Activated naive CD8-positive, alpha-beta T cell treated with anti-CD3 and anti-CD28 coated beads for 36 hours (primary cell): ENCODE measurements at regions not wholly inside any gene's neighbourhood (a gene's known extent, or its start where the extent isn't known, plus 50 kb on each side); places are given as distances from the start of the nearest gene placed in this dataset.

ENCODE experiments used
- DNase-seq: peaks from one replicate; pipeline ENCODE4 v3.0.0; 2021
- H3K27ac Mint-ChIP-seq: one replicate; pipeline ENCODE4 v1.8.0; 2022; ENCODE audit warnings: mild to moderate bottlenecking, moderate library complexity, mixed read lengths
- H3K27me3 Mint-ChIP-seq: one replicate; pipeline ENCODE4 v1.8.0; 2022; ENCODE audit warnings: mild to moderate bottlenecking, mixed read lengths
- H3K36me3 Mint-ChIP-seq: one replicate; pipeline ENCODE4 v1.8.0; 2021; ENCODE audit warnings: mild to moderate bottlenecking, mixed read lengths
- H3K4me1 Mint-ChIP-seq: one replicate; pipeline ENCODE4 v1.8.0; 2021; ENCODE audit warnings: mixed read lengths
- H3K4me3 Mint-ChIP-seq: one replicate; pipeline ENCODE4 v1.8.0; 2022; ENCODE audit warnings: mild to moderate bottlenecking, moderate library complexity, mixed read lengths
- H3K9me3 Mint-ChIP-seq: one replicate; pipeline ENCODE4 v1.8.0; 2022; ENCODE audit warnings: mixed read lengths

DNA sequence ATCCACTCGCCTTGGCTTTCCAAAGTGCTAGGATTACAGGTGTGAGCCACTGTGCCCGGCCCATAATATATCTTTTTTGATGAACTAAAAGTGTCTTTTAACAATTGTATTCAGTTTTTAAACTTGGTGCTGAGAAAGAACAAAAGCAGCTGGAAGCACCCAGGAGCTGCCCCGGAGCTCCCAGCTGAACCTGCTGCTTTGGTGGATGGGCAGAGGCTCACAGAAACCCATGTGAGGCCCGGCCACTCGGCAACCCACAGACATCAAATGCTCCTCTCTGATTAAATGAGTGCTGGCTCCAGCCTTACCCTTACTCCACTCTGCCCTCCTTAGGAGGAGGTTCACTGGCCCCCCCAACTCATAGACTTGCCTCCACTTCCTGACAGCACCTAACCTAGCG is 59.4 kb upstream of the FRMD1 start:
- no peak for DNase-seq
- Mint-ChIP-seq H3K4me1 (no peaks in the 10 kb centered on the region), H3K36me3 (no peaks in the 10 kb centered on the region), H3K4me3 (no peak overlapping the region), H3K27ac (no peak overlapping the region), H3K9me3 (no peaks in the 10 kb centered on the region), H3K27me3 (peaks cover 10% of the 10 kb centered on the region)

- no peaks in the 10 kb centered on the region for H3K36me3 Mint-ChIP-seq
- no peaks in the 10 kb centered on the region for H3K9me3 Mint-ChIP-seq
- H3K4me3 Mint-ChIP-seq: no peak overlapping the region
- H3K27me3 Mint-ChIP-seq: peaks cover 24% of the 10 kb centered on the region
- H3K4me1 Mint-ChIP-seq: no peaks in the 10 kb centered on the region
- no peak overlapping the region for H3K27ac Mint-ChIP-seq
- DNase-seq: no peak
Observed at GRCh38 chr6:168137024-168137423, 58.0 kb upstream of the FRMD1 start.

DNA sequence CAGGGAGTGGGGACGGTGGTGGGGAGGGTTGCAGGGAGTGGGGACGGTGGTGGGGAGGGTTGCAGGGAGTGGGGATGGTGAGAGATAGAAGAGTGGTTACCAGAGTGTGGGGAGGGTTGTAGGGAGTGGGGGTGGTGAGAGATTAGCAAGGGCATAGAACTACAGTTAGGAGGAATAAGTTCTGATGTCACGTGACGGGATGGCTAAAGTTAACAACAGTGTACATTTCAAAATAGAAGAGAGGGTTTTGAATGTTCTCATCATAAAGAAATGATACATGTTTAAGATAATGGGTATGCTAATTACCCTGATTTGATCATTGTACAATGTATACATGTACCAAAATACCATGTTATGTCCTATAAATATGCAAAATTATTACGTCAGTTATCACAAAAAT is 57.6 kb upstream of the FRMD1 start:
- no peak for DNase-seq
- no peak overlapping the region for H3K4me3 Mint-ChIP-seq
- H3K27ac Mint-ChIP-seq: no peak overlapping the region
- H3K9me3 Mint-ChIP-seq: no peaks in the 10 kb centered on the region
- no peaks in the 10 kb centered on the region for H3K4me1 Mint-ChIP-seq
- H3K36me3 Mint-ChIP-seq: no peaks in the 10 kb centered on the region
- H3K27me3 Mint-ChIP-seq: peaks cover 28% of the 10 kb centered on the region

- Mint-ChIP-seq H3K4me1 (no peaks in the 10 kb centered on the region), H3K36me3 (no peaks in the 10 kb centered on the region)
- no peak for DNase-seq
Observed at GRCh38 chr6:168136001-168136400, 57.0 kb upstream of the FRMD1 start.

GRCh38 chr6:168134560-168135201 is 55.7 kb upstream of the FRMD1 start:
- DNase-seq: no peak
- Mint-ChIP-seq H3K9me3 (no peaks in the 10 kb centered on the region), H3K4me1 (no peaks in the 10 kb centered on the region), H3K4me3 (no peak overlapping the region), H3K27ac (no peak overlapping the region), H3K27me3 (peaks cover 34% of the 10 kb centered on the region), H3K36me3 (no peaks in the 10 kb centered on the region)

More at GRCh38 chr6:168136001-168136400, 57.0 kb upstream of the FRMD1 start:
- no peak overlapping the region for H3K4me3 Mint-ChIP-seq
- H3K9me3 Mint-ChIP-seq: no peaks in the 10 kb centered on the region
- peaks cover 34% of the 10 kb centered on the region for H3K27me3 Mint-ChIP-seq
- no peak overlapping the region for H3K27ac Mint-ChIP-seq

- Mint-ChIP-seq H3K4me3 (no peak overlapping the region), H3K27ac (no peak overlapping the region), H3K9me3 (no peaks in the 10 kb centered on the region), H3K4me1 (no peaks in the 10 kb centered on the region), H3K36me3 (no peaks in the 10 kb centered on the region), H3K27me3 (peaks cover 34% of the 10 kb centered on the region)
- DNase-seq: no peak
Observed at GRCh38 chr6:168133687-168134559, 54.9 kb upstream of the FRMD1 start.

DNA sequence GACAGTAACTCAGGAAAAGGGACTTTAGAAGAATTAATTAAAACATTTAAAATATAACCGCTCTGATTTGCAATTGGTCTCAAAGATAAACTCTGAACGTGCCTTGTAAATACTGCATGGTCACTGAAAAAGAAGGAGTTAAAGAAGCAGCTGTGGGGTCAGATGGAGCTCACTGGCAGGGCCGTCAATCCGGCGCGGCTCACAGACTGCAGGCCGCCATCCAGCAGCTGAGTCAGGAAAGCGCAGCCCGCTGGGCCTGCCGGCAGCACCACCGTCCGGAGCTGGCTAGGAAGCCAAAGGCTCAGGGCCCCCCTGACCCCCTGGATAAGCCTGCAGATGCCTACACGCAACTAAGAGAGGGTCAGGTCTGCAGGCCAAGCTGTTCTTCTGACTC is 54.2 kb upstream of the FRMD1 start:
- Mint-ChIP-seq H3K9me3 (no peaks in the 10 kb centered on the region), H3K27me3 (peaks cover 34% of the 10 kb centered on the region), H3K4me3 (no peak overlapping the region), H3K4me1 (no peaks in the 10 kb centered on the region), H3K36me3 (no peaks in the 10 kb centered on the region), H3K27ac (no peak overlapping the region)
- DNase-seq: no peak

- Mint-ChIP-seq H3K36me3 (no peaks in the 10 kb centered on the region), H3K27me3 (peaks cover 34% of the 10 kb centered on the region), H3K4me3 (no peak overlapping the region), H3K27ac (no peak overlapping the region), H3K9me3 (no peaks in the 10 kb centered on the region), H3K4me1 (no peaks in the 10 kb centered on the region)
- no peak for DNase-seq
Observed at GRCh38 chr6:168132531-168133167, 53.6 kb upstream of the FRMD1 start.

- no peak overlapping the region for H3K4me3 Mint-ChIP-seq
- no peak for DNase-seq
- H3K9me3 Mint-ChIP-seq: no peaks in the 10 kb centered on the region
- peaks cover 34% of the 10 kb centered on the region for H3K27me3 Mint-ChIP-seq
- H3K27ac Mint-ChIP-seq: no peak overlapping the region
- no peaks in the 10 kb centered on the region for H3K4me1 Mint-ChIP-seq
- H3K36me3 Mint-ChIP-seq: no peaks in the 10 kb centered on the region
Observed at GRCh38 chr6:168131464-168132415, 52.7 kb upstream of the FRMD1 start.

DNA sequence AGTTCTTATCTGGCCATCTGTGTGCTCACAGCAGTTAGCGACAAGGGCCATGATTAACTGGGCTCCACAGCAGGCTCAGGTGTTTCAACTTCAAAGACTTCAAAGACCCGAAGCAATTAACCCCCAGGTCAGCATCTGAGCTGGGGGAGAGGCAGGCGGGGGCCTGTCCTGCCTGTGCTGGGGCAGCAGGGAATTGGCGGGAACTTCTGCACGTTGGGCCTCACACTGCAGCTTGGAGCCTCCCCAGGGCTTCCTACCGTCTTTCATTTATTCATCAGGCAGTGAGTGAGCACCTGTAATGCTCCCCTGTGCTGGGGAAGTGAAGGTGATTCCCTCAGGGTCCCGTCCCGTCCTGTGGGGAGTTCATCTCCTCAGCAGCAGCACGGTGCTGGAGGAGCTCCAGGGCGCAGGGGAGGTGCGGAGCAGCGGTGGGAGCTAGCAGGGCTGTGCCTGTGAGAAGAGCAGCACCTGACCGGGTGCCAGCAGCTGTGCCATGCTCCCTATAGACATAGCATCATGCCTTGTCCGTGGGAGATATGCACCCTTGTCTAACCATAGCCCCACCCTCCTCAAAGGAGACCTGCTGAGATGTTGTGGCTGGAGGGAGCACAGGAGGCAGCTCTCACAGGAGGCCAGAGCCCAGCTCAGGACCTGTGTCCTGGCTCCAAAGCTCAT is 51.8 kb upstream of the FRMD1 start:
- Mint-ChIP-seq H3K27ac (no peak overlapping the region), H3K4me1 (no peaks in the 10 kb centered on the region), H3K27me3 (peaks cover 34% of the 10 kb centered on the region), H3K4me3 (no peak overlapping the region), H3K36me3 (no peaks in the 10 kb centered on the region), H3K9me3 (no peaks in the 10 kb centered on the region)
- no peak for DNase-seq

- no peak overlapping the region for H3K27ac Mint-ChIP-seq
- H3K9me3 Mint-ChIP-seq: no peaks in the 10 kb centered on the region
- no peak overlapping the region for H3K4me3 Mint-ChIP-seq
- H3K4me1 Mint-ChIP-seq: no peaks in the 10 kb centered on the region
- H3K27me3 Mint-ChIP-seq: peaks cover 34% of the 10 kb centered on the region
- DNase-seq: no peak
- no peaks in the 10 kb centered on the region for H3K36me3 Mint-ChIP-seq
Observed at GRCh38 chr6:168130168-168130696, 51.2 kb upstream of the FRMD1 start.

- Mint-ChIP-seq H3K27me3 (peaks cover 33% of the 10 kb centered on the region), H3K4me3 (no peak overlapping the region), H3K4me1 (no peaks in the 10 kb centered on the region), H3K36me3 (no peaks in the 10 kb centered on the region), H3K27ac (no peak overlapping the region), H3K9me3 (no peaks in the 10 kb centered on the region)
- no peak for DNase-seq
Observed at GRCh38 chr6:168129292-168130167, 50.5 kb upstream of the FRMD1 start.

DNA sequence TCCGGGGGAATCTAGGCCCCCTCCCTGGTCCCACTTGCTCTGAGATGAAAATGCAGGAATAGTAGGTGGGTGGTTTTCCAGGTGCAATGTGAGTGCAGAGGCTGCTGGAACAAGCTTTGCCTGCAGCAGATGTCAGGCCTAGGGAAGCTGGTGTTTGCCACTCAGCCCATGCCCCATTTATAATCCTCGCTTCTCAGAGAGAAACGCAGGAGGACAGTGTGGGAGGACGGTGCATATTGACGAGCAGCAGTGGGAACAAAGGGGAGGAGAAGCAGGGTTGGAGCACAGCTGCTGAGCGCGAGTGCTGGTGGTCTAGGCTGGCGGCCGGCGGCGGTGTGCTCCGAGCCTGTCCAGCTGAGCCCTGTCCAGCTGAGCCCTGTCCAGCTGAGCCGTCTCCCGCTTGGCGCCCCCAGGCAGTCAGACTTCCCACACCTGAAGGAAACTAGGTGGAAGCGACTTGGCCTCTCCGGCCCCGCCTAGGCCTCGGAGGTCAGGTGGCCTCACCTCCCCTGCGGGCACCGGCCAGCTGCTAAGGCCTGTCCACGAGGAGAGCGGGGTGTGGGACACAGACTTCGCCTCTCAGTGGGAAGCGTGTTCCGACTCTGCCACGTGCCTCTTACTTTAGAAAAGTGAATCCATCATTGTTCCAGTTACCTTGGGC is 49.7 kb upstream of the FRMD1 start:
- Mint-ChIP-seq H3K4me3 (no peak overlapping the region), H3K9me3 (no peaks in the 10 kb centered on the region), H3K36me3 (no peaks in the 10 kb centered on the region), H3K4me1 (no peaks in the 10 kb centered on the region), H3K27ac (no peak overlapping the region), H3K27me3 (peaks cover 28% of the 10 kb centered on the region)
- DNase-seq: no peak
